OCI-LY7 (cell line): ENCODE measurements at regions not wholly inside any gene's neighbourhood (a gene's known extent, or its start where the extent isn't known, plus 50 kb on each side); places are given as distances from the start of the nearest gene placed in this dataset.

ENCODE experiments used
- BruUV-seq: library from RNA; stranded (reverse); fragments of 400-500 nt; replicated peaks from 2 replicates; lab custom pipeline; 2021; lab: Mats Ljungman, UMichigan
- CTCF ChIA-PET: fragments of 300-600 bp; sonication (Branson Sonifier 250); formaldehyde crosslinking; loops from one replicate; lab custom pipeline; 2022; ENCODE audit warnings: antibody characterized with exemption; ENCODE audit not compliant: unreplicated experiment; lab: Charles Lee
- POLR2A ChIA-PET: fragments of 300-600 bp; sonication (Branson Sonifier 250); formaldehyde crosslinking; loops from one replicate; lab custom pipeline; 2022; ENCODE audit warnings: antibody characterized with exemption; lab: Charles Lee
- DNase-seq: peaks from one replicate; pipeline ENCODE4 v3.0.0-alpha.2; 2015; ENCODE audit warnings: low spot score
- H2AFZ ChIP-seq: fragments of 200-600 bp; sonication (generic), shearing (Covaris generic); 2 replicates; pipeline ENCODE4 v1.6.1; 2014; ENCODE audit warnings: mild to moderate bottlenecking, antibody characterized with exemption, low read length, moderate library complexity
- H3K27ac ChIP-seq: fragments of 200-600 bp; sonication (generic); 2 replicates; pipeline ENCODE4 v1.5.1; 2014; ENCODE audit warnings: mixed run types, low read depth, mild to moderate bottlenecking, moderate library complexity, low read length, inconsistent platforms; ENCODE audit not compliant: poor library complexity, severe bottlenecking
- H3K36me3 ChIP-seq: fragments of 200-600 bp; sonication (generic); 2 replicates; pipeline ENCODE4 v1.6.1; 2014; ENCODE audit warnings: mild to moderate bottlenecking, antibody characterized with exemption, low read length, moderate library complexity, mixed read lengths; ENCODE audit not compliant: insufficient read depth
- H3K4me1 ChIP-seq: fragments of 200-600 bp; sonication (generic); 2 replicates; pipeline ENCODE4 v1.5.1; 2014; ENCODE audit warnings: mild to moderate bottlenecking, low read length; ENCODE audit not compliant: insufficient read depth, poor library complexity, severe bottlenecking
- H3K4me2 ChIP-seq: fragments of 200-600 bp; sonication (generic); 2 replicates; pipeline ENCODE4 v1.6.1; 2014; ENCODE audit warnings: mild to moderate bottlenecking, low read length
- H3K4me3 ChIP-seq: fragments of 200-600 bp; sonication (generic); 2 replicates; pipeline ENCODE4 v1.5.1; 2014; ENCODE audit warnings: mild to moderate bottlenecking, low read depth, low read length; ENCODE audit not compliant: poor library complexity, severe bottlenecking
- H3K79me2 ChIP-seq: fragments of 200-600 bp; sonication (generic); 2 replicates; pipeline ENCODE4 v1.6.1; 2016; ENCODE audit warnings: low read depth, mild to moderate bottlenecking, low read length, moderate library complexity, mixed read lengths; ENCODE audit not compliant: insufficient read depth
- H3K9me2 ChIP-seq: fragments of 200-600 bp; sonication (generic); 2 replicates; pipeline ENCODE4 v1.6.1; 2016; ENCODE audit warnings: mild to moderate bottlenecking, low read length, mixed read lengths; ENCODE audit not compliant: insufficient read depth
- H3K9me3 ChIP-seq: fragments of 200-600 bp; sonication (generic); 2 replicates; pipeline ENCODE4 v1.6.1; 2014; ENCODE audit warnings: mild to moderate bottlenecking, mixed run types, low read length, mixed read lengths
- H4K20me1 ChIP-seq: fragments of 200-600 bp; sonication (generic); 2 replicates; pipeline ENCODE4 v1.6.1; 2014; ENCODE audit warnings: mild to moderate bottlenecking, antibody characterized with exemption, low read length, moderate library complexity, mixed read lengths; ENCODE audit not compliant: insufficient read depth
- EZH2phosphoT487 ChIP-seq: fragments of 200-600 bp; sonication (generic); IDR thresholded peaks from 2 replicates; pipeline ENCODE4 v1.6.1; 2018; ENCODE audit warnings: low read depth, borderline replicate concordance, mild to moderate bottlenecking, mixed run types, antibody characterized with exemption, low read length, moderate library complexity, mixed read lengths
- intact Hi-C: fragments of 100-400 bp; cut with micrococcal nuclease; formaldehyde crosslinking; loops from one replicate; pipeline ENCODE4 v1.10.0; 2022; ENCODE audit not compliant: unreplicated experiment
- TF ChIP-seq, protein P1 (sequence below): fragments of 200-600 bp; sonication (generic); conservative IDR thresholded peaks from 2 replicates; pipeline ENCODE4 v1.5.1; 2014; ENCODE audit warnings: mild to moderate bottlenecking, antibody characterized with exemption, low read length, moderate library complexity, mixed read lengths

- no peak for TF ChIP-seq EZH2phosphoT487
- TF ChIP-seq, protein P1, sequence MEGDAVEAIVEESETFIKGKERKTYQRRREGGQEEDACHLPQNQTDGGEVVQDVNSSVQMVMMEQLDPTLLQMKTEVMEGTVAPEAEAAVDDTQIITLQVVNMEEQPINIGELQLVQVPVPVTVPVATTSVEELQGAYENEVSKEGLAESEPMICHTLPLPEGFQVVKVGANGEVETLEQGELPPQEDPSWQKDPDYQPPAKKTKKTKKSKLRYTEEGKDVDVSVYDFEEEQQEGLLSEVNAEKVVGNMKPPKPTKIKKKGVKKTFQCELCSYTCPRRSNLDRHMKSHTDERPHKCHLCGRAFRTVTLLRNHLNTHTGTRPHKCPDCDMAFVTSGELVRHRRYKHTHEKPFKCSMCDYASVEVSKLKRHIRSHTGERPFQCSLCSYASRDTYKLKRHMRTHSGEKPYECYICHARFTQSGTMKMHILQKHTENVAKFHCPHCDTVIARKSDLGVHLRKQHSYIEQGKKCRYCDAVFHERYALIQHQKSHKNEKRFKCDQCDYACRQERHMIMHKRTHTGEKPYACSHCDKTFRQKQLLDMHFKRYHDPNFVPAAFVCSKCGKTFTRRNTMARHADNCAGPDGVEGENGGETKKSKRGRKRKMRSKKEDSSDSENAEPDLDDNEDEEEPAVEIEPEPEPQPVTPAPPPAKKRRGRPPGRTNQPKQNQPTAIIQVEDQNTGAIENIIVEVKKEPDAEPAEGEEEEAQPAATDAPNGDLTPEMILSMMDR, result no peak
- ChIA-PET POLR2A (no interaction called here), CTCF (no interaction called here)
- Histone ChIP-seq H3K79me2 (no peaks in the 10 kb centered on the region), H3K36me3 (no peaks in the 10 kb centered on the region), H3K4me1 (no peaks in the 10 kb centered on the region), H4K20me1 (no peaks in the 10 kb centered on the region), H3K4me3 (no peak overlapping the region), H3K4me2 (no peak overlapping the region), H3K27ac (no peak overlapping the region), H3K9me3 (no peaks in the 10 kb centered on the region), H3K9me2 (no peaks in the 10 kb centered on the region), H2AFZ (no peak overlapping the region)
- no peak for DNase-seq
- intact Hi-C loops, result no loop called here
- no TSS peak for BruUV-seq
Measured at GRCh38 chr1:72466376-72466775, 184.0 kb upstream of the NEGR1 start.

DNA sequence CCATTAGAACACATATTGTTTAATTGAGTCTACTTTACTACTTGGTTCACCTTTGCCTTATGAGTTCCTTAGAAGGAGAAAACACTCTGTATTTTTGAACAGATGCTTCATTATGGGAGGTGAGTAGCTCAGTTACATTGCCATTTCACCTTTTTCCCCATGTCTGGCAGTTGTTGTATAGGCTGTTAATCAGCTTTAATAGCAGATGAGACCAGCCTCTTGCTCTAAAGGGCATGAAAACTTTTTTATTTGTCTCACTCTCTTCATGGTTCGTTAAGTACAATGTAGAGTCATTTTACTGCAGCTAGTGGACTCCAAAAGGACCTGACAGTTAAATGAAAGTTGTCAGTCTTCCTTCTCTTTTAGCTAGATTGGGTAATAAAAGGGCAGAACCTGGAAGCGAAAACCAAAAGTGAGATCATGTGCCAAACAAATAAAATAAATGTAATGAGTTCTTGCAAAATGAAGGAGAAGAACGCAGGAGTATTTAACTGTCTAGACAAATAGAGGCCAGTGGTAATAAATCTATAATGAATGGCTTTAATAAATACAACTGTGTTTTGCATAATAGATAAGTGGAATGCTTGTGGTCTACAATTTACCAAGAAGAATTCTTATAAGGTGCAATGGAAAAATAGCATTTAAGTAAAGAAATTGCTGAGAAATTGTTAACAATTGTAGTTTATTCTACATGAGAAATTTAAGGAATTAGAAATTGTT, 180.0 kb upstream of the NEGR1 start:
- Histone ChIP-seq H3K27ac (no peak overlapping the region), H3K4me3 (no peak overlapping the region), H2AFZ (no peak overlapping the region), H3K4me2 (no peak overlapping the region), H3K9me3 (no peaks in the 10 kb centered on the region), H3K36me3 (no peaks in the 10 kb centered on the region), H3K9me2 (no peaks in the 10 kb centered on the region), H3K79me2 (no peaks in the 10 kb centered on the region), H3K4me1 (no peaks in the 10 kb centered on the region), H4K20me1 (no peaks in the 10 kb centered on the region)
- ChIA-PET POLR2A (interaction anchor here (1.2 kb wide), 1 partner anchor 80 kb away, joined by 3 read pairs; no protein-coding TSS in a partner anchor), CTCF (no interaction called here)
- intact Hi-C loops, result no loop called here
- TF ChIP-seq, protein P1, result no peak
- TF ChIP-seq EZH2phosphoT487, result no peak
- BruUV-seq, result no TSS peak
- DNase-seq, result no peak

- H4K20me1 ChIP-seq, result no peaks in the 10 kb centered on the region
- TF ChIP-seq, protein P1, result no peak
- TF ChIP-seq EZH2phosphoT487, result no peak
- no peaks in the 10 kb centered on the region for H3K9me2 ChIP-seq
- DNase-seq, result no peak
- CTCF ChIA-PET, result no interaction called here
- H3K4me2 ChIP-seq, result no peak overlapping the region
- H3K27ac ChIP-seq, result no peak overlapping the region
- no peaks in the 10 kb centered on the region for H3K9me3 ChIP-seq
- no TSS peak for BruUV-seq
- H3K79me2 ChIP-seq, result no peaks in the 10 kb centered on the region
- H3K36me3 ChIP-seq, result no peaks in the 10 kb centered on the region
- no peak overlapping the region for H3K4me3 ChIP-seq
- H3K4me1 ChIP-seq, result no peaks in the 10 kb centered on the region
- POLR2A ChIA-PET, result interaction anchor here (0.8 to 1.3 kb wide), 3 partner anchors 10 to 49 kb away, joined by 3 to 5 read pairs (median 4); no protein-coding TSS in a partner anchor
- H2AFZ ChIP-seq, result no peak overlapping the region
- intact Hi-C loops, result no loop called here
Measured at GRCh38 chr1:72442262-72442661, 159.9 kb upstream of the NEGR1 start.
